Inferior parietal cortex (tissue), 1 donor: ENCODE measurements at regions not wholly inside any gene's neighbourhood (a gene's known extent, or its start where the extent isn't known, plus 50 kb on each side); places are given as distances from the start of the nearest gene placed in this dataset.
"Not testable (repeated sequence)": the region's sequence is repeated elsewhere in the genome, so short reads cannot be mapped to it uniquely, and the experiment has no call there.

Source experiments
- DNase-seq: peaks from one replicate; pipeline ENCODE4 v3.0.0-alpha.2; 2016; ENCODE audit errors: extremely low spot score

DNA sequence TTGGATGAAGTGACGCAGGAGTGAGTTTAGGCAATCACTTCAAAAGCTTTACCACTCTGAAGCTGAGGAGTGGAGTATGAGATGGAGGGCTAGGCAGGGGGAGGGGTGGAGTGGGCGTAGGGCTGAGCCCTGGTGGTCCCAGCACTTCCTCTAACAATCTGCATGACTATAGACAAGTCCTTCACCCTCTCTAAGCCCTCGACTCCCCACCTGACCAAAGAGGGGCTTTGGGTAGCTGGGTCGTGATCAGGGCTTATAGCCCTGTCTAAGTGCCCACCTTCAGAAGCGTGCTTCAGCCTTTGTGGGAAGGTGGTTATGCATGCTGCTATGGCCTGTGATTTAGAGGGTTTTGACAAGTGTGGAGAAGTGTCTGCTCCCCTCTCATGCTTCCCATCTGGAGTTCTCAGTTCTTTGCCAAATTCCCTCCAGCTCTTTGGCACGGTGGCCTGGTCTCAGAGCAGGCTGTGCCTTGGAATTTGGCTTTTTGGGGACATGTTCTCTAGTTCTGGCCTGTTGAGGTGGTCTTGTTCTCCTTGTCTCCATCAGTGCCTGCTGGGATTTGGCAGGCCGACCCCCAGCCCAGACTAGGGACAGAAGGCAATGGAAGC lies 53.0 kb downstream of the ACTBL2 start:
- DNase-seq = no peak

GRCh38 chr5:57429021-57429420 lies 53.6 kb downstream of the ACTBL2 start:
- not testable (repeated sequence) for DNase-seq

- DNase-seq = no peak
Measured at GRCh38 chr5:57422993-57423392, 59.6 kb downstream of the ACTBL2 start.

DNA sequence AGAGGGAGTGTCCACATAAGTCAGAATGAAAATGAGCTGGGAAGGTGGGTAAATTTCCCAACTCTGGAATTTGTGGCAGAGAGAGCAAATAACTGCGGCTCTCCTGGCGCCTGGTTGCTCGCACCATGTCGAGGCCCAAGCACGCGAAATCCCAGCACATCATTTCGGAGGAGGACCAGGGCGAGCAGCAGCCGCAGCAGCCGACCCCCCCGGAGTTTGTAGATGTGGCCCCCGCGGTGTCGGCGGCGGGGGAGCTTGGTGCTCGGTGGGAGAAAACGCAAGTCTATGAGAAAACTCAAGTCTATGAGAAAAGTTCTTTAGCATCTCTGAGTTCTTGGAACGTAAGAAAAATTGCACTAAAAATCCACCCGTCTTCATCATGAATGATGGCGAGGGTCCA lies 60.3 kb downstream of the ACTBL2 start:
- no peak for DNase-seq

DNA sequence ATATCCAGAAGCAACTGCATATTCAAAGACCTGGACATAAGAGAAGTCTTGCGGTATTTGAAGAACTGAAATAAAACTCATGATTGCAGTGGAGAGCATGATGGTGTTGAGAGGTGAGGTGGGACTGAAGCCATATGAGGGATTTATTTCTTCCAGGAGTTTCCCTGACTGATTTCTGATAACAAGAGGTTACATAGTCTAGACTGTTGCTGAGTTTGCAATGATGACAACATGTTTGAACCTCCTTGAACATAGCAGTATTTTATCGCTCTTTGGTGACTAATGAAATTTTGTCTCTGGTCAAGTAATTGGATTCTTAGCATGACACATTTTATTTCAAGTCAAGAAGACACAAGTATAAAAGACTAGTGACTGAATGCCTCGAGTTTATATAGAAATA lies 61.8 kb downstream of the ACTBL2 start:
- DNase-seq = no peak

DNA sequence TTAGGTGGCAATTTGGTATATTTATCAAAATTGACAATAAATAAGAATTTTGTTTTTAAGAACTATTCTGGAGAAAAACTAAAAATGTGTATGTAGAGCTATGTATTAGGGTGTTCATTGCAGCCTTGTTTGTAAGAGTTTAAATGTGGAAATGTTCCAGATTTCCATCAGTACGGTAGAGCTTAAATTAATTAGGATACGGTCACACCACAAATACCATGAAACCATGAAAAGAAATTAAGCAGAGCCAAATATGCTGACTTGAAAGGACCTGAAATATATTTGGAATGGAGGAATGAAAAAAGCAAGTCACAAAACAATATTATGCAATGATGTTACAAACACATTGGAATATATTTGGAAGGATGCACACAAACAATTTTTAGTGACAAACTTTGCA lies 64.6 kb downstream of the ACTBL2 start:
- no peak for DNase-seq

GRCh38 chr5:57417320-57417719 lies 65.3 kb downstream of the ACTBL2 start:
- DNase-seq = no peak

- peak; percentile 44 for DNase-seq
Measured at GRCh38 chr5:57416278-57416994, 66.2 kb downstream of the ACTBL2 start.

GRCh38 chr5:57414857-57415256 lies 67.8 kb downstream of the ACTBL2 start:
- no peak for DNase-seq

DNA sequence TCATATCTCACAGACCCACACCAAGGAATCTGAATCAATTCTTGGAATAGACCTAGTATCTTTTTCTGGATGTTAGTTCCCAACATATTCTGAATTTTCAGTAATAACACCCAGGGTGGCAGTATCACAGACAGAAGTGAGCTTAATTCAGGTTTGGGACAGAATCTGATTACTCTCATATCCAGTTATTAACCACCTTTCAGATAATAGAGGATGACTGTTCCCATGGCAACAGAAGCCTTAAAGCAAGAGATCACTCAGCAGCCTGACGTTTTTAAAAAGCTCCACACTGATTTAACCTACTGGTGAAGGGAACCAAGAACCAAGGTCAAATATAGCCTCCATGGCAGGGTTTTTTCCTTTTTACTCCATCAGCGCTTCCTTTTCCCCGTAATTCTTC lies 68.4 kb downstream of the ACTBL2 start:
- DNase-seq = no peak

DNA sequence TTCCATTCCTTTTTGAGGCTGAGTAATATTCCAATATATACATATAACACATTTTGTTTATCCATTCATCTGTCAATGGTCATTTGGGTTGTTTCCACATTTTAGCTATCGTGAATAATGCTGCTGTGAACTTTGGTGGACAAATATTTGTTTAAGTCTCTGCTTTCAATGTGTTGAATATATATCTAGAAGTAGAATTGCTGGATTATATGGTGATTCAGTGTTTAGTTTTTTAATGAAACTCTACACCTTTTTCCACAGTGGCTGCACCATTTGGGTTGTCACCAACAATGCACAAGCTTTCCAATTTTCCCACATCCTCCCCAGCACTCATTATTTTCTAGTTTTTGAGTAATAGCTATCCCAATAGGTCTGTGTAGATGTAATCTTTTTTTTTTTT lies 69.5 kb downstream of the ACTBL2 start:
- no peak for DNase-seq

GRCh38 chr5:57412680-57413079 lies 69.9 kb downstream of the ACTBL2 start:
- no peak for DNase-seq

- DNase-seq = no peak
Measured at GRCh38 chr5:57411982-57412381, 70.6 kb downstream of the ACTBL2 start.

DNA sequence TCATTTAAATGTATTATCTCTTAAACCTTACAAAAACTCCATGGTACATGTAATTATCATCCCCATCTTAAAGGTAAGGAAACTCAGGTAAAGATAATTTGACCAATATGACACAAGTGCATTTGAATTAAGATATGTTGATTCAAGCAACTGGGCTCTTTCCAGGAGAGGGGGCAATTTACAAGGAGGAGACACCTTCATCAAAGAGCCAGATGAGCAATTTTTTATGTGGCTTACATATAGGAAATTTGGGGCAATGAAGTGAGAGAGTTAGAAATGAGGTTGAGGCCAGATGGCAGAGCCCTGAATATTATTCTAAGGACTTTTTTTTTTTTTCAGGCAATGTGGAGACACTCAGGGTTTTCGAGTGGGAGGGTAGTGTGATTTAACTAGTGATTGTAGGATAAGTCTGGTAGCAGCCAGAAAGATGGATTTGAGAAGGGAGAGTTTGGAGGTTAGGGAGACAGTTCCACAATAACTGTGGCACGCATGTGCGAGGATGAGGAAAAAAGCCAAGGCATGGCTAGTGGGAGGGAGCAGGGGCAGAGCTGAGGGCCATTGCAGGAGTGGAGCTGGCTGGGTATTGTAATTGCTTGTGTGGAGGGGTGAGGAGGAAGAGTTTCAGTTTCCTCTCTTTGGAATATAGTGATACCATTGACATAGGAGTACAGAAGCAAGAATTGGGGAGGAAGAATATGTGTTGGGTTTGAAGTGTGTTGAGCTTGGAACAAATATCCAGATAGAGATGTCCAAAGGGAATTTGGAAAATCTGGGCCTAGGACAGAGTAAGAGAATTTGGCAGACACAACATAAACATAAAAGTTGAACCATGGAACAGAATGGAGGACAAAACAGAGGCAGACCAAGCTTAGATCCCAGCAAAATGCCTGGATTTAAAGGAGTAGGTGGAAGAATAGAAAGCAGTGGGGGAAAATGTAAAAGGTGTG lies 72.0 kb downstream of the ACTBL2 start:
- no peak for DNase-seq

GRCh38 chr5:57408714-57409113 lies 73.9 kb downstream of the ACTBL2 start:
- DNase-seq = no peak

GRCh38 chr5:57408285-57408684 lies 74.3 kb downstream of the ACTBL2 start:
- DNase-seq = no peak

- no peak for DNase-seq
Measured at GRCh38 chr5:57407391-57407790, 75.2 kb downstream of the ACTBL2 start.

GRCh38 chr5:57406641-57407040 lies 76.0 kb downstream of the ACTBL2 start:
- no peak for DNase-seq

GRCh38 chr5:57405984-57406383 lies 76.6 kb downstream of the ACTBL2 start:
- DNase-seq = no peak

GRCh38 chr5:57402761-57403160 lies 79.8 kb downstream of the ACTBL2 start:
- no peak for DNase-seq

DNA sequence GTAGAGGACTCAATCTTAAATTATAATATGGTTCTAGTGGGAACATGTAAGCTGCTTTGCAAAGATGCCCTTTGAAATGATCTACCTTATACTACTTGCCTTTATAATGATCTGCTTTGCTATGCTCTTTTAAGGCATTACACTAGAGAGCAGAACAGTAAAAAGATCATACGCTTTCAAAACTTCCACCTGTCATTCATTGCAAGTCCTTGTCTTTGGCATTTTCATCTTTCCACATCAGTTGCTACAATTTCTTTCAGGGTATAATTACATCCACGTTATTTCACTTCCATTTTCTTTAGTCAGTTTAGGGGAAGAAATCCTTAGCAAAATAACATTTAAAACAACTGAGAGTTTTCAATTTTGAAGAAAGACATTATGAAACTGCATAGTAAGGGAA lies 80.3 kb downstream of the ACTBL2 start:
- no peak for DNase-seq

GRCh38 chr5:57398413-57399093 lies 84.1 kb downstream of the ACTBL2 start:
- DNase-seq = no peak
